COLO668 (cell line): ENCODE measurements at regions not wholly inside any gene's neighbourhood (a gene's known extent, or its start where the extent isn't known, plus 50 kb on each side); places are given as distances from the start of the nearest gene placed in this dataset.
"Not testable (repeated sequence)": the region's sequence is repeated elsewhere in the genome, so short reads cannot be mapped to it uniquely, and the experiment has no call there.

Experiments used
- DNase-seq: peaks from one replicate; lab custom pipeline; 2025; ENCODE audit not compliant: unreplicated experiment; lab: John Stamatoyannopoulos, UW

DNA sequence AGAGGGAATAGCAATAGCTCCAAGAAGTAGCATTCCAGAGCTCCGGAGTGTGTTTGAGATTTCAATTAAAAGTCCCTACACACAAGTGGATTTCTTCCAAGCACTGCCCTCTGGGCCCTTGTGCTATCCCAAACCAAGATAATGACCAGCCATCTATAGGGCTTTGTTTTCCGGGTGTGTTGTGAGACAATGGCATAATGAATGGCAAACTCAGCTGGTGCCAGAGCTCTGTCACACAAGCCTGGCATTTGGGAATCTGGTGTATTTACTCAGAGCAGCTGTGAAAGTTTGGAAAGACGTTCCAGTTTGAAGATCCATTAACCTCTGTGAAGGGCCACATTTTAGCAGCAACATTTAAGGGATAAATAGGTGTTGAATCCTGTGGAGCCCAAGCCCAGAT lies 61.2 kb upstream of the TMTC2 start:
- DNase-seq: no peak

GRCh38 chr12:82627799-82628198 lies 58.9 kb upstream of the TMTC2 start:
- no peak for DNase-seq

DNA sequence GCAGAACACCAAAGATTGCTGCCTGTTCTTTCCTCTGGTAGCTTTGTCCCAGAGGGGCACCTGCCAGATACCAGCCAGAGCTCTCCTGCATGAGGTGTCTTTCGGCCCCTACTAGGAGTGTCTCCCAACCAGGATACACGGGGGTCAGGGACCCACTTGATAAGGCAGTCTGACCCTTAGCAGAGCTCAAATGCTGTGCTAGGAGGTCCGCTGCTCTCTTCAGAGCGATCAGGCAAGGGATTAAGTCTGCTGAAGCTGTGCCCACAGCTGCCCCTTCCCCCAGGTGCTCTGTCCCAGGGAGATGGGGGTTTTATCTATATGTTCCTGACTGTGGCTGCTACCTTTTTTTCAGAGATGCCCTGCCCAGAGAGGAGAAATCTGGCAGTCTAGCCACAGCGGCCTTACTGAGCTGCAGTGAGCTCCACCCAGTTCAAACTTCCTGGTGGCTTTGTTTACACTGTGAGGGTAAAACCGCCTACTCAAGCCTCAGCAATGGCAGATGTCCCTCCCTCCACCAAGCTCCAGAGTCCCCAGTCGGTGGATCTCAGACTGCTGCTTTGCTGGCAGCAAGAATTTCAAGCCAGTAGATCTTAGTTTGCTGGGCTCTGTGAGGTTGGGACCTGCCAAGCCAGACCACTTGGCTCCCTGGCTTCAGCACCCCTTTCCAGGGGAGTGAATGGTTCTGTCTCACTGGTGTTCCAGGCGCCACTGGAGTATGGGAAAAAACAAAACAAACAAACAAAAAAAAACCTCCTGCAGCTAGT lies 52.0 kb upstream of the TMTC2 start:
- DNase-seq: not testable (repeated sequence)

DNA sequence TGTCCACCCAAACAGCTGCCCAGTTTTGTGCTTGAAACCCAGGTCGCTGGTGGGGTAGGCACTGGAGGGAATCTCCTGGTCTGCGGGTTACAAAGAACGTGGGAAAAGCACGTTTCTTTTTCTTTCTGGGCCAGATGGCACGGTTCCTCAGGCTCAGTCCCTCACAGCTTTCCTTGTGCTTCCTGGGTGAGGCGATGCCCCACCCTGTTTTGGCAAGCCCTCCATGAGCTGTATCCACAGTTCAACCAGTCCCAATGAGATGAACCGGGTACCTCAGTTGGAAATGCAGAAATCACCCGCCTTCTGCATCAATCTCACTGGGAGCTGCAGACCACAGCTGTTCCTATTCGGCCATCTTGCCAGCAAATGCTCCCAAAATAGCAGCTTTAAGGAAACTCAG lies 51.4 kb upstream of the TMTC2 start:
- DNase-seq: no peak
